ENCODE measurements at regions not wholly inside any gene's neighbourhood (a gene's known extent, or its start where the extent isn't known, plus 50 kb on each side); places are given as distances from the start of the nearest gene placed in this dataset.

- Mint-ChIP-seq H3K27me3 (peaks cover 3% of the 10 kb centered on the region), H3K36me3 (ENCODE audit: low read depth) (no peaks in the 10 kb centered on the region), H3K9me3 (no peaks in the 10 kb centered on the region), H3K4me3 (no peak overlapping the region), H3K4me1 (peaks cover 6% of the 10 kb centered on the region), H3K27ac (no peak overlapping the region)
- ATAC-seq (no peak), DNase-seq (no peak)
Observed at GRCh38 chr14:32011225-32011624, 65.9 kb upstream of the ARHGAP5 start.

GRCh38 chr14:32012062-32012461 is 65.0 kb upstream of the ARHGAP5 start:
- ATAC-seq (no peak), DNase-seq (no peak)

GRCh38 chr14:32012571-32012970 is 64.5 kb upstream of the ARHGAP5 start:
- Mint-ChIP-seq H3K9me3 (no peaks in the 10 kb centered on the region), H3K27me3 (peaks cover 3% of the 10 kb centered on the region), H3K4me3 (no peak overlapping the region), H3K4me1 (no peaks in the 10 kb centered on the region), H3K27ac (no peak overlapping the region), H3K36me3 (ENCODE audit: low read depth) (no peaks in the 10 kb centered on the region)
- DNase-seq (no peak), ATAC-seq (no peak)

More at GRCh38 chr14:32012062-32012461, 65.0 kb upstream of the ARHGAP5 start:
- Mint-ChIP-seq H3K27ac (no peak overlapping the region), H3K36me3 (ENCODE audit: low read depth) (no peaks in the 10 kb centered on the region), H3K4me1 (no peaks in the 10 kb centered on the region), H3K27me3 (peaks cover 3% of the 10 kb centered on the region), H3K9me3 (no peaks in the 10 kb centered on the region), H3K4me3 (no peak overlapping the region)

GRCh38 chr14:32013083-32013482 is 64.0 kb upstream of the ARHGAP5 start:
- H3K4me1 Mint-ChIP-seq, result no peaks in the 10 kb centered on the region
- H3K4me3 Mint-ChIP-seq, result no peak overlapping the region
- peaks cover 3% of the 10 kb centered on the region for H3K27me3 Mint-ChIP-seq
- H3K36me3 Mint-ChIP-seq (ENCODE audit: low read depth), result no peaks in the 10 kb centered on the region
- no peak overlapping the region for H3K27ac Mint-ChIP-seq
- no peaks in the 10 kb centered on the region for H3K9me3 Mint-ChIP-seq
- no peak for ATAC-seq
- no peak for DNase-seq

GRCh38 chr14:32014057-32014456 is 63.0 kb upstream of the ARHGAP5 start:
- H3K4me3 Mint-ChIP-seq, result no peak overlapping the region
- DNase-seq, result no peak
- H3K27ac Mint-ChIP-seq, result no peak overlapping the region
- no peaks in the 10 kb centered on the region for H3K9me3 Mint-ChIP-seq
- ATAC-seq, result no peak
- peaks cover 3% of the 10 kb centered on the region for H3K27me3 Mint-ChIP-seq
- H3K36me3 Mint-ChIP-seq (ENCODE audit: low read depth), result no peaks in the 10 kb centered on the region
- no peaks in the 10 kb centered on the region for H3K4me1 Mint-ChIP-seq

GRCh38 chr14:32014498-32014897 is 62.6 kb upstream of the ARHGAP5 start:
- Mint-ChIP-seq H3K36me3 (ENCODE audit: low read depth) (no peaks in the 10 kb centered on the region), H3K9me3 (no peaks in the 10 kb centered on the region), H3K27ac (no peak overlapping the region), H3K27me3 (peaks cover 3% of the 10 kb centered on the region), H3K4me3 (no peak overlapping the region), H3K4me1 (no peaks in the 10 kb centered on the region)
- ATAC-seq (no peak), DNase-seq (no peak)

GRCh38 chr14:32015166-32015565 is 61.9 kb upstream of the ARHGAP5 start:
- Mint-ChIP-seq H3K27me3 (peaks cover 3% of the 10 kb centered on the region), H3K4me3 (no peak overlapping the region), H3K36me3 (ENCODE audit: low read depth) (no peaks in the 10 kb centered on the region), H3K9me3 (no peaks in the 10 kb centered on the region), H3K27ac (no peak overlapping the region), H3K4me1 (no peaks in the 10 kb centered on the region)
- no peak for ATAC-seq
- DNase-seq, result no peak

- Mint-ChIP-seq H3K27me3 (peaks cover 3% of the 10 kb centered on the region), H3K9me3 (no peaks in the 10 kb centered on the region), H3K4me1 (no peaks in the 10 kb centered on the region), H3K27ac (no peak overlapping the region), H3K36me3 (ENCODE audit: low read depth) (no peaks in the 10 kb centered on the region), H3K4me3 (no peak overlapping the region)
- DNase-seq (no peak), ATAC-seq (no peak)
Observed at GRCh38 chr14:32017587-32017986, 59.5 kb upstream of the ARHGAP5 start.

GRCh38 chr14:32018391-32019092 is 58.6 kb upstream of the ARHGAP5 start:
- ATAC-seq (no peak), DNase-seq (no peak)
- no peaks in the 10 kb centered on the region for H3K4me1 Mint-ChIP-seq
- no peak overlapping the region for H3K27ac Mint-ChIP-seq
- H3K27me3 Mint-ChIP-seq, result no peaks in the 10 kb centered on the region
- no peaks in the 10 kb centered on the region for H3K9me3 Mint-ChIP-seq
- H3K36me3 Mint-ChIP-seq (ENCODE audit: low read depth), result no peaks in the 10 kb centered on the region
- no peak overlapping the region for H3K4me3 Mint-ChIP-seq

- no peak for DNase-seq
- H3K4me3 Mint-ChIP-seq, result no peak overlapping the region
- H3K9me3 Mint-ChIP-seq, result no peaks in the 10 kb centered on the region
- H3K27ac Mint-ChIP-seq, result no peak overlapping the region
- H3K4me1 Mint-ChIP-seq, result no peaks in the 10 kb centered on the region
- no peaks in the 10 kb centered on the region for H3K36me3 Mint-ChIP-seq (ENCODE audit: low read depth)
- ATAC-seq, result no peak
- no peaks in the 10 kb centered on the region for H3K27me3 Mint-ChIP-seq
Observed at GRCh38 chr14:32019276-32019675, 57.8 kb upstream of the ARHGAP5 start.

- no peak overlapping the region for H3K27ac Mint-ChIP-seq
- H3K4me3 Mint-ChIP-seq, result no peak overlapping the region
- no peak for ATAC-seq
- no peaks in the 10 kb centered on the region for H3K36me3 Mint-ChIP-seq (ENCODE audit: low read depth)
- no peaks in the 10 kb centered on the region for H3K4me1 Mint-ChIP-seq
- peaks cover 2% of the 10 kb centered on the region for H3K27me3 Mint-ChIP-seq
- no peak for DNase-seq
- H3K9me3 Mint-ChIP-seq, result no peaks in the 10 kb centered on the region
Observed at GRCh38 chr14:32020882-32021281, 56.2 kb upstream of the ARHGAP5 start.

GRCh38 chr14:32021341-32021740 is 55.8 kb upstream of the ARHGAP5 start:
- DNase-seq (no peak), ATAC-seq (no peak)
- Mint-ChIP-seq H3K9me3 (no peaks in the 10 kb centered on the region), H3K36me3 (ENCODE audit: low read depth) (no peaks in the 10 kb centered on the region), H3K27me3 (peaks cover 6% of the 10 kb centered on the region), H3K4me3 (no peak overlapping the region), H3K4me1 (no peaks in the 10 kb centered on the region), H3K27ac (no peak overlapping the region)

- Mint-ChIP-seq H3K36me3 (ENCODE audit: low read depth) (no peaks in the 10 kb centered on the region), H3K4me3 (no peak overlapping the region), H3K4me1 (no peaks in the 10 kb centered on the region), H3K27me3 (peaks cover 8% of the 10 kb centered on the region), H3K9me3 (no peaks in the 10 kb centered on the region), H3K27ac (no peak overlapping the region)
- ATAC-seq (no peak), DNase-seq (no peak)
Observed at GRCh38 chr14:32022525-32022924, 54.6 kb upstream of the ARHGAP5 start.

- H3K36me3 Mint-ChIP-seq (ENCODE audit: low read depth), result no peaks in the 10 kb centered on the region
- H3K27me3 Mint-ChIP-seq, result peaks cover 8% of the 10 kb centered on the region
- H3K9me3 Mint-ChIP-seq, result no peaks in the 10 kb centered on the region
- DNase-seq (no peak), ATAC-seq (no peak)
- H3K4me1 Mint-ChIP-seq, result no peaks in the 10 kb centered on the region
- H3K4me3 Mint-ChIP-seq, result no peak overlapping the region
- no peak overlapping the region for H3K27ac Mint-ChIP-seq
Observed at GRCh38 chr14:32022938-32023466, 54.1 kb upstream of the ARHGAP5 start.

- H3K4me3 Mint-ChIP-seq, result no peak overlapping the region
- H3K27ac Mint-ChIP-seq, result no peak overlapping the region
- DNase-seq (no peak), ATAC-seq (no peak)
- no peaks in the 10 kb centered on the region for H3K36me3 Mint-ChIP-seq (ENCODE audit: low read depth)
- peaks cover 8% of the 10 kb centered on the region for H3K27me3 Mint-ChIP-seq
- H3K9me3 Mint-ChIP-seq, result no peaks in the 10 kb centered on the region
- H3K4me1 Mint-ChIP-seq, result no peaks in the 10 kb centered on the region
Observed at GRCh38 chr14:32023540-32023939, 53.6 kb upstream of the ARHGAP5 start.

All from activated naive CD8-positive, alpha-beta T cell treated with anti-CD3 and anti-CD28 coated beads, Interleukin-2, amount 50 U/mL, for 24 hours (primary cell).